RKO (cell line): ENCODE measurements at regions not wholly inside any gene's neighbourhood (a gene's known extent, or its start where the extent isn't known, plus 50 kb on each side); places are given as distances from the start of the nearest gene placed in this dataset.
A peak's percentile ranks its signal among the peaks of the same experiment; 100 is the strongest.
"Not testable (repeated sequence)": the region's sequence is repeated elsewhere in the genome, so short reads cannot be mapped to it uniquely, and the experiment has no call there.

Source experiments
- DNase-seq: peaks from one replicate; pipeline ENCODE4 v3.0.0-alpha.2; 2016; ENCODE audit warnings: low spot score

DNA sequence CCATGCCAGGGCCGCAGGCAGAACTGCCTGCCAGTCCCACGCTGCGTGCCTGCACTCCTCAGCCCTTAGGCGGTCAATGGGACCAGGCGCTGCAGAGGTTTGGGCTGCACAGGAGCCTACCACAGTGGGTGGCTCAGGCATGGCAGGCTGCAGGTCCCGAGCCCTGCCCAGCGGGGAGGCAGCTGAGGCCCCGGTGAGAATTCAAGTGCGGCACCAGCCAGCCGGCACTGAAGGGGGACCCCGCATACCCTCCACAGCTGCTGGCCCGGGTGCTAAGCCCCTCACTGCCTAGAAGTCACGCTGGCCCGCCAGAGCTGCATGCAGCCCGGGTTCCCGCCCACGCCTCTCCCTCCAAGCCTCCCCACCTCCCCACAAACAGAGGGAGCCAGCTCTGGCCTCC, 302.5 kb upstream of the UGT8 start:
- no peak for DNase-seq

DNA sequence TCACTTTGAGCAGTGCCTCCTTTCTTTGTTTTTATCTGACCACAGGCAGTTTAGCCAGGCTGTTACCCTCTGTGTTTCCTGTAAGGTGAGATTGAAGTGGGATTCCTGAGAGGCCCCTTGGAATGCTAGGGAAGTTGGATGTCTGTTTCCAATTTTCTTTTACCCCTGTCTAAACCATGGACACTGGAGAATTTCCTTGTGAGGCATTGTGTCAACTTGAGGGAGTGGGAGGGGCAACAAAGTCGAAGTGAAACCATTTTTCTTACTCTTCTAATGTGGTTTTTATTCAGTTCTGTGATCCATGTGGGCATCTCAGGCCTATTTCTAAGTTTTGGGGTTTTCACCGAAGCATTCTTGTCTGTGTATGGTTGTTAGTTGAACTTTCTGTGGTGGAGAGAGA, 296.1 kb upstream of the UGT8 start:
- no peak for DNase-seq

DNA sequence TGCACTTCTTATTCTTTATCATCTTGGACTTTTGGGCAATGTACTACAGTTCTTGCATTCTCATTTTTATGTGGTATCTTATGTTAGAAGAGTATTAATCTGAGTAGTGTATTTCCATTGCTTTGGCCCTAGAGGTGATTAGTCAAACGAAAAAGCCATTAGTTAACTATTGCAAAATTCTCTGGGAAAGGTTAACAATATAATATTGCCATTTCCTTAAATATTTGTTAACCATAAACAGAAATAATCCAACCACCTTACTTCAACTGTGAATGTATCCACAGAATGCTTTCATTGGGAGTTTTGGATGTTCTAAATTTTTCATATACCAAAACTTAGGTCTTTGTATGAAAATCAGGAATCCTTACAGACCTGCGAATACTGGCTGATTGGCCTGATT, 294.6 kb upstream of the UGT8 start:
- no peak for DNase-seq

DNA sequence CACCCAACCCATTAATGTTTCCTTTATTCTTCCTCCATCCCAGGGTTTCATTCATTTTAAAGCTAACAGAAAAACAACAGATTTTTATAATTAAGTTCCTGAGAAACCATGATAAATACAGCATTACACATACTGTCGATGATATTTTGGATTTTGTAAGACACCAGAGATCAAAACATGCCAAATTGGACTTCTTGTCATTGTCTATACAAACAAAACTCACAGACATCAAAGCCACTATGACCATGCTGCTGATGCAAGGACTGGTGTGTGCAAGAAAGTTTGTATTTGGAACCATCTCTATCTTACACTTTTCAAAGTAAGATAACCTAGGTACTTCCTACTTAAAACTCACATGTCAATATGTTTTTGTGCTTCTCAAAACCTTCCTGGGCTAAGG, 294.0 kb upstream of the UGT8 start:
- no peak for DNase-seq

DNA sequence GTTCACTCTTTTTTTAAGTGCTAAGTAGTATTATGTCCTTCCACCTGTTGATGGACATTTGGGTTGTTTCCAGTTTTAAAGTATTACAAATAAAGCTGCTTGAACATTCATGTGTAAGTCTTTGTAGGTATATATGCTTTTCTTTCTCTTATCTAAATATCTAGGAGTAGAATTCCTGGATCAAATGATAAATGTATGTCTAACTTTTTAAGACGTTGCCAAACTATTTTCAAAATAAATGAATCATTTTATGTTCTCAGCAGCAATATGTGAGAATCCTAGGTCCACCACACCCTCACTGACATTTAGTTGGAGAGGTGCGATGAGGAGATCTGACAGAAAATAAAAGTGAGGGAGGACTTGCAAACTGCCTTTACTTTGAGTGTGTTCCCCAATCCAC, 291.7 kb upstream of the UGT8 start:
- no peak for DNase-seq

DNA sequence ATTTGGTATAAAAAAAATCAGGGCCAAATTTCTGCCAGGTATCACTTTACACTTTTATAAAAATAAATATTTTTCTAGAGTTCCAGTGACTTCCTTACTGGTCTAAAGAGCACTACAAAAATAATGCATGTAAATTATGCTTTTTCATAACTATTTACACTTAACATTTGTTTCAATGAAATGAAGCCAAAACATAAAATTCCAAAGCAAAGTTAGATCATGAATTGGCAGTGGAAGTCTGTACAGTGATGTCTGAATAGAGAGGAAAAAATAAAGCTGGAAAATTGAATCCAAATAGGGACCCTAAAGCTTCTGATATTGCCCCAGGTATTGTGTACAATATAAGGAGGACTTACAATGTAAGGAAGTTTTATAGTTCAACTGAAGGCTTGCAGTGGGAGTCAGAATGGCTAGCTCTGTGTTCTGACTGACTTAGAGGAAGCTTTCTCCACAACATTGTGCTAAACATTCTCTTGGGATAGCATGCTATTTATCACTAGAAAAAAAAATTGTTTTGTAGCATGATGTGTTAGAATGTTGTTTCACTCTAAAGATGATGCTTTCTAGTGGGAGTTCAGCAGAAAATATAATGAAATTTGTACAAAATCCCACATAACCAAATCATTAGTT, 288.2 kb upstream of the UGT8 start:
- no peak for DNase-seq

DNA sequence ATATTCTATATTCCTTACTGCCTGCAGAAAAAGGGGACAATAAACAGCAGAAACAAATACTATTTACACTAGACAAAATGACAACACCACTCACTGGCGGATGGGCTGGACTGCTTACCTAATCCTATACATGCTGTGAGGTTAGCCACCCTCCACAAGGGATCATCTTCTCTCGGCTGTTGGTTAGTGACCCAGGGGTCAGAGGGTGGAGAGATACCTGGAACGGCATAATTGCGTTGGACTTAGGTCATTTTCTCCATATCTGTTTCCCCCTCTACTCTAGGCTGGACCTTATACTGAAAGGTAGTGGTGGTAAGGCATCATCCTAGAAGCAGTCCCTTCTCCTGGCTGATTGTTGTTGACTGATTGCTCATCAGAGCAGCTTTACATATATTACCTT, 286.8 kb upstream of the UGT8 start:
- DNase-seq, result no peak

DNA sequence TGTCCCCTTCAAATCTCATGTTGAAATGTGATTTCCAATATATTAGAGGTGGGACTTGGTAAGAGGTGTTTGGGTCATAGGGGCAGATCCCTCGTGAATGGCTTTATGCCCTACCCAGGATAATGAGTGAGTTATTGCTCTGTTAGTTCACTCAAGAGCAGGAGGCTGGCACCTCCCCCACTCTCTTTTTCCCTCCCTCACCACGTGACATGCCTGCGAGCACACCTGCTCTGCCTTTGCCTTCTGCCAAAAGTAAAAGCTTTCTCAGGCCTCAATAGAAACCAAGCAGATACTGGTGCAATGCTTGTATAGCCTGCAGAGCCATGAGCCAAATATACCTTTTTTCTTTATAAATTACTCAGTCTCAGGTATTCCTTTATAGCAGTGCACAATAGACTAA, 286.3 kb upstream of the UGT8 start:
- no peak for DNase-seq

DNA sequence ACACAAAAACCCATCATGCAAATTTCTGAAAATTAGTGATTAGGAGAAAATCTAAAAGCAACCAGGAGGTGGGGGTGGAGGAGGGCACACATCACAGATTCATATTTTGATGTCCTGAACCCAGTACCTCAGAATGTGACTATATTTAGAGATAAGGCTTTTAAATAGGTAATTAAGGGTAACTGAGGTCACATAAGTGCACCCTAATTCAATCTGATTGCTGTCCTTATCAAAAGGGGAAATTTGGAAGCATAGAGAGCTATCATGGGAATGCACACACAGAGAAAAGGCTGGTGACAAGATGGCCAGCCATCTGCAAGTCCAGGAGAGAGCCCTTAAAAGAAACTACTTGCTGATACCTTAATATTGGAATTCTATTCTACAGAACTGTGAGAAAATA, 281.8 kb upstream of the UGT8 start:
- DNase-seq, result no peak

DNA sequence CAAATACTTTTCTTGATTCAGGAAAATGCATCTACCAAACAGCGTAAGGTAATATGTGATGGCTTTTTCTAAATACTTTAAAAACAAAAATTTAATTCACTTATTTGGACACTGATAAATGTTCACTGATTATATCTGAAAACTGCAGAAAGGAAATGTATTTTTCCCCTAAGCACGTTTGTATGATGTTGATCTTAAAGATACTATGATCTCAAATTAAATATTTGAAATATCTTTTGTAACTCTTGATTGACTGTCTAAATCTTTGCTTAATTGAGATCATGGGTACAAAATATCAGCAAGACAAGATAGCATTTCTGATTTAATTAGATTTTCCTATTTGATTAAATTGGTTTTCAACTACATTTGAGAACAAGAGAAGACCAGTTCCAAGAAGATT, 281.0 kb upstream of the UGT8 start:
- no peak for DNase-seq

DNA sequence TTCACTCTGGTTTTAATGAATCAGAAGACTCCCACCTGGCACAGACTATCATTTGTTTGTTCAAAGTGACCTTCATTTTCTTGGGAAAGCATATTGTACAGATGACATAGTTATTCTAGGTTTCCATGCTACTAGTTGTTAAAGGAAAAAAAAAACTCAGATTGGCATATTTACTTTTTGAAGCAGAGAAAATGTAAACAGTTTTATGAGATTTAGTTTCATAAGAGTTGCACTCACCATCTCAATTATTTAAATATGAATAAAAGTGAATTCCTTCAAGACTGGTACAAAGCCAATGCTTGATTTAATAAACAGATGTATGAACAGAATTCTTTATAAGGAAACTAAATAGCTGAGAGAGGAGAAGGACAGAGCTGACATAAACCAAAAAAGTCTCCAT, 280.3 kb upstream of the UGT8 start:
- no peak for DNase-seq

DNA sequence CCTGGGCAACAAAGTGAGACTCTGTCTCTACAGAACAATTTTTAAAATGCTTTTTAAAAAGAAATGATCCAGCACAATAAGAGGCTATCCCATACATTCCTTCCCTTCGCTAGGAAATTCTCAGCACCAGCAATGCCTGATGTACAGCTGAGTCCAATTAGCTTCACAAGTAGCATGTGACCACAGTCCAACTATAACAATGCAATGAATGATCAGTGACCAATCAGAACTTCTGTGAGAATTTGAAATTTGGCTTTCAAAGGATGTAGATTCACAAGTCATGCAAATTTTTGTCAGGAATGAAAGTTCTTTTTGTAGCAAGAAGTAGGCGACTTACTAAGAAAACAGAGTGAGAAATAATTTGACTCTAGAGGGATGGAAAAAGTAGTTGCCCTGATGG, 278.5 kb upstream of the UGT8 start:
- DNase-seq, result no peak

DNA sequence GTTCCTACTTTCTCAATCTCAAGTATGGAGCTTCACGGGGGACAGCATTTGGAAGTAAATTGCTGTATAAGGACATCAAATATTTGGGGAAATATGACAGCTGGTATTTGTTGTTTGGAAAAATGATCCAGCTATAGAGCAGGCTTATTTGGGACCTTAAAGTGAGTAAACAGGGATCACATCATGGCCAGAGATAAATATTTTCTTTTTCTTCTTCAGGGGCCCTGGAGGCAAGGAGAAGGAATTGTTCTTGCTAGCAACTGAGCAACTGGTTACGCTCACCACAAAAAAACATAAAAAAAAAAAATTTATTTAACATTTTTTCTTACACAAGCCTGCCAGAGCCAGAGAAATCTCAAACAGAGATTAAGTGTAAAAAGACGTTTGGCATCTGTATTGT, 277.2 kb upstream of the UGT8 start:
- no peak for DNase-seq

DNA sequence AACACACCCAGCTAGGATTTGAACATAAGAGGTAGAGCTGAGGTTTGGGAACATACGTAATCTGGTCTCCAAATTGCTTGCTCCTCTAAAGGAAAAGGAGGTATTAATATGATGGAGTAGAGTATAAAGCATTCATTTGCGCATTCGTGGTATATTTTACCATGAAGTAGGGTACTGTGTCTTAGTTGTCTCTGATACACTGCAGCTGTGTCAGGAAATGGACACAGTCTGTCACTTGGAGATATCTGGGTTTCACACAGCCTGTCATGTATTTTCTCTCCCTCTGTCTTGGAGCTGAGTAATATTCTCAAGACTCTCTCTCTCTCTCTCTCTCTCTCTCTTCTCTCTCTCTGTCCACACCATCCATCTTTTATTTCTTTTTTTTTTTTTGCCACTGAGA, 274.8 kb upstream of the UGT8 start:
- DNase-seq, result no peak

DNA sequence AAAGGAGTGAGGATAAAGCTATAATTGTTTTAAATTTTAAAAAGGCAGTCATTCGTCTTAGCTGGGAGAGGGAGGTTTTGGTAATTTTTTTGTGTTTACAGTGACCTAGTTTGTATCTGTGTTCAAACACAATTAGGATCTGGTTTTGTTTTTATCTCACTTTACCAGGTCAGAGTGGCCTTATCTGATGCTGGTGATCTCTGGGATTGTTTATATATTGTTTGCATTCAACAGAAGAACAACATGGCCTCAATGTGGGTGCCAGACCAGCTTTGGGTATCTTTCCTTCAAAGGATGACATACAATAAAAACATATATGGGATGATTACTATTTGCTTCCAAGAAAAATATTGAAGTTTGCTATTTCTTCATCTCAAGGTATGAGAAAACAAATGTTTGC, 272.2 kb upstream of the UGT8 start:
- DNase-seq, result no peak

DNA sequence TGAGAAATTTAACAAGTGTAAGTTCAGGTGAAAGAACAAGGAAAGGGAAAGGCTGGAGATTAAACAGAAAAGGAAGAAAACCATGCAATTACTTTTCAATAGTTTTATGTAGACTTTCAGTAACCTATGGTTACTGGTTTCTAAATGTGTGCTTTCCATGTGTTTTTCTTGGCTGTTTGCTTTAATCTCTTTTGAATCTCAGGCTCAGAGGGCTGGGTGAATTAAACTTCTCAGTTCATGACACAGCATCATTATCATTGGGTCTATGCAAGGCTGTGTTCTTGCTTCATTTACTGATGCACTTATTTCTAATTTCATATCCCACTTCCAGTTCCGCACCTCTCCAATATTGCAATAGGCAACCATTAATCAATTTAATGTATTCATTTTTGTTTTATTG, 266.5 kb upstream of the UGT8 start:
- DNase-seq, result no peak

DNA sequence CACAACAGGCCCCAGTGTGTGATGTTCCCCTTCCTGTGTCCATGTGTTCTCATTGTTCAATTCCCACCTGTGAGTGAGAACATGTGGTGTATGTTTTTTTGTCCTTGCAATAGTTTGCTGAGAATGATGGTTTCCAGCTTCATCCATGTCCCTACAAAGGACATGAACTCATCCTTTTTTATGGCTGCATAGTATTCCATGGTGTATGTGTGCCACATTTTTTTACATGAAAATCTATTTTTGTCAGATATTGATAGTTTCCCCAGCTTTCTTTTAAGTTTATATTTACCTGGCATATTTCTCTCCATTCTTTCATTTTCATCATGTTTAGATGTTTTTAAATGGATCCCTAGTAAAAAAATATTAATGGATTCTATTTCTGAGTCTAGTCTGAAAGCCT, 264.2 kb upstream of the UGT8 start:
- DNase-seq, result not testable (repeated sequence)

DNA sequence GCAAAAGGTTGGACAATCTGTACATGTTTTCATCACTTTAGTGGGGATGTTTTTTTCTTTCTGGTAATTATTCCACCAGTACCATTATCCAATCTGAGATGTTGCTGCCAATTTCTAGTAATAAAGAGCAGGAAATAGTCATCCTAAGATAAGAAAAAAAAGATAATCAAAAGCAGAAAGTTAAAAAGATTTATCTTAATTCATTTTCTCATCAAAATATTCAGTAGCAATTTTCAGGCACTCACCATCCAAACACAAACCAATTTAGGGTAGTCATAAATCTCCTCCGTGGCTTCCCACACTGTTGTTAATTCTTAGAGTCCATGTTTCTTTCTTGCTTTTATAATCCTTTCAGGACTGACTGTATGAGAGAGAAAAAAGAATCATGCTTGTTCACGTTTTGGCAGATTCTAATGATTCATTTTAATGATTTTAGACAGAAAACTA, 263.7 kb upstream of the UGT8 start:
- no peak for DNase-seq

DNA sequence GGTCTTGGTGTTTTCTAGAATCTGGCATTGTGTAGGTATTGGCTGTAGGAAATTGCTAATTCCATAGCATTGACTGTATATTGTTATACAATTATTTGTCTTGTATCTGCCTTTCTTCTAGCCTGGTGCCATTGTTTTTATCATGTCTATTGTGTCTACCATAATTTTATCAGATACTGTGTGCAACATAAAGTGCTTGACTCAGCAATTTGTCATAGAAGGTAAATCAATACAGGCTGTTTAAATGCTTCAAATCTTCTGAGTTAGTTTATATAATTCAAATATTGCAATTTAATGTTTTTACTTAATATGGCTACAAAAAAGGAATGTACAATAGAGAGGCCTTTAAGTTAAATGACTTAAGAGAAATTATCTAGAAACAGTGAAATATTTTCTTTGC, 263.3 kb upstream of the UGT8 start:
- no peak for DNase-seq

DNA sequence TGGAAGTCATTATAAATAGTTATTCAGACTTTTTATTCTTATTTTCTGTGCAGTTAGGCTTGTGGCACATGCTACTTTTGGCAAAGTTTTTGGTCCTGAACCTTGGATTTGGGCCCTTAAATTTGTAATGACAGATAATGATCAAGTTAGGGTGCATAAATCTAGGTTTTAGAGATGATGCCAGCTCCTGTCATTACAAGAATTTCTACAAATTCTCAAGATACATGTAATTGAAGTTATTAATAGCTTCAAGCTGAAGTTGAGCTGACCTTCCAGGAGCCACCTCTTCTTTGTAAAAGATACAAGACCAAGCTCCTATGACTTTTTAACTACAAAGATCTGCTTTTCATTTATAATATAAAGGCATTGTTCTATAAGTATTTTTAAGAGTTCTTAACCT, 255.6 kb upstream of the UGT8 start:
- DNase-seq, result no peak

DNA sequence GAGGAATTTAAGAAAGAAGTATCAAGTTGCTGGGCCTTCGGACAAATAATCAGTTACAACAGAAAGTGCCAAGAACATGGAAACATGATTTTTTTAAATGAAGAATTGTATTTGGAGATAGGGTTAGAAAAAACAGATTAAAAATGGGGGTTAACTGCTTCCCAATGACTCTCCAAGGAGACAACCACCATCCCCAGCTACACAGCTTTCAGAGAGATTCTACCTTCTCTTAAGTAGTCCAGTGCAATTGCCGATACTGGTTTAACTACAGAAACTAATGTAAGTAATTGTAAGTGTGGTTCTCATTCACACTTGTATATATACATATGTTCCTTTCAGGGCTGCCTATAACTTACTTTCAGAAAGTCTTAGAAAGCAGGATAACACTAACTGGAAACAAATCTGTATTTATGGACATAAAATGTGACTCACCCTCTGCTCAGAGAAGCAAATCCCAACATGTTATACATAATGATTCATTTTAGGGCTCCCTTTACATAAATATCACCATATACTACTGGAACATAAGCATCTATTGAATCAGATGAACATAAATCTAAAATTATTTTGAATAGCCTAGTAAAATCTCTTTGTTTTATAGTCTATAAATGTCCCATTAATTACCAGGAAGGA, 248.9 kb upstream of the UGT8 start:
- peak; percentile 47 for DNase-seq

DNA sequence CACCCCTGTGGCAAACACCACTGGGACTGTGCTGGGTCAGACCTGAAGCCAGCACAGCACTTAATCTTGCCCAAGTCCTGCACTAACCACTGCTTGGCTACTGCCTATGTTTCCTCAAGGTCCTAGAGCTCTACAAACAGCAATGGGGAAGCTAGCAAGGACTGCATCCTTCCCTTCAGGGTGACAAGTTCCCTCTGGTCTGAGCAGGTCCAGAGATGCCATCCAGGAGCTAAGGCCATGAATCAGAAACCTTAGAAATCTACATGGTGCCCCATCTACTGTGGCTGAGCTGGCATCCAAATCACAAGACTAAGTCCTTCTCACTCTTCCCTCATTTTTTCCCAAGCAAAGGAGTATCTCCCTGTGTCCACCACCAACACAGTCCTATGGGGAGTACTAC, 239.7 kb upstream of the UGT8 start:
- DNase-seq, result no peak

DNA sequence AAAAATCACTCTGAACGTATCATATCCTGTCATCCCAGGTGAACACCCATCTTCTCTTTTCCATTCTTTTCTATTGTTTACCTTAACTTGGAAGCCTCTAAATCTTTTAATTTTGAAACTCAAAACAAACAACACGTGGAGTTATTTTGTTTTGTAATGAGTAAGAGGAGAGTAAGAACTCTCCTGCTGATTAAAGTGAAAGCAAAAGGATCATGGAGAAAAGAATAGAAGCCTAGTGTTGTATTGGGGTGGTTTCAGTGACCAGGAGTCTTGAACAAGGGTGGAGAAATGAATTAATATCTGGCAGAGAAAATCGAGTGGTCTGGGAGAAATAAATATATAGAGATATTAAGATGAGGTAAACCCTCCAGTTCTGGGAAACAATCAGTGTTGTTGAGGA, 237.4 kb upstream of the UGT8 start:
- DNase-seq, result no peak

DNA sequence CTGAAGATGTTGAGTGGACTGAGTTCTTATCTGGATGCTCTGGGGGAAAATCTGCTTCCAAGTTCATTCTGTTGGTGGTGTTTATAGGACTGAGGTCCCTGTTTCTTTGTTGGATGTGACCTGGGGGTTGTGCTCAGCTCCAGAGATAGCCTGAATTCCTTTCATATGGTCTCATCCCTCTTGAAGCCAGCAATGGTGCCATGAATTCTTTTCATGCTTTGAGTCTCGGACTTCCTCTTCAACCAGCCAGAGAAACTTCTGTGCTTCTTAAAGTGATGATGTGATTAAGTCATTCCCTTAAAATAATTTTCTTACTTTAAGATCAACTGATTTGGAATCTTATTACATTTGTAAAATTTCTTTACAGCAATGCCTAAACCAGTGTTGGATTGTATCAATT, 233.8 kb upstream of the UGT8 start:
- DNase-seq, result no peak

DNA sequence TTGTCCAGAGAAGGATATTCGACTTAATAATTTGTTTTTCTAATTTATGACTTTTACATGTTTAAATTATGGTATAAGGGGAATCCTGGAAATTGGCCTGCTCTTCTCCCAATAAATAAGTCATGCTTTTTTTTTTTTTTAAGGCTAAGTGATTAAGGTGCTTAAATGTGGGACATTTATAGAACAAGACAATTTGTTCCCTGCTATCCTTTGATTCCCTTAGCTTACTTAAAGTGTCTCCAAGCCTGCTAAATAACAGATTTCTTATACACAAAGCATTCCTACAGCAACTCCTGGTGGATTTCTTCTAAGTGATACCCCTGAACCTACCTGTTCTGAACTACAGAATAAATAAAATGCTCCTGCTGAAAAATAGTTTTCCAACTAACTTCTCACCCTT, 233.0 kb upstream of the UGT8 start:
- no peak for DNase-seq
